Activated CD4-positive, alpha-beta T cell treated with anti-CD3 and anti-CD28 coated beads for 1 hour (primary cell): ENCODE measurements at regions not wholly inside any gene's neighbourhood (a gene's known extent, or its start where the extent isn't known, plus 50 kb on each side); places are given as distances from the start of the nearest gene placed in this dataset.
"Not testable (repeated sequence)": the region's sequence is repeated elsewhere in the genome, so short reads cannot be mapped to it uniquely, and the experiment has no call there.

Experiments used
- DNase-seq: peaks from one replicate; pipeline ENCODE4 v3.0.0-alpha.2; 2020

- not testable (repeated sequence) for DNase-seq
Measured at GRCh38 chr10:95137990-95138625, 55.9 kb upstream of the ACSM6 start.

GRCh38 chr10:95134490-95134889 lies 59.5 kb upstream of the ACSM6 start:
- no peak for DNase-seq

- DNase-seq: no peak
Measured at GRCh38 chr10:95133997-95134396, 60.0 kb upstream of the ACSM6 start.

- DNase-seq: peak; percentile 30
Measured at GRCh38 chr10:95133016-95133752, 60.9 kb upstream of the ACSM6 start.

GRCh38 chr10:95130429-95130828 lies 61.1 kb upstream of the CYP2C8 start:
- not testable (repeated sequence) for DNase-seq

GRCh38 chr10:95125582-95125981 lies 56.3 kb upstream of the CYP2C8 start:
- no peak for DNase-seq

- DNase-seq: no peak
Measured at GRCh38 chr10:95122736-95123135, 53.4 kb upstream of the CYP2C8 start.

GRCh38 chr10:95121904-95122303 lies 52.6 kb upstream of the CYP2C8 start:
- DNase-seq: no peak
